ENCODE measurements at regions not wholly inside any gene's neighbourhood (a gene's known extent, or its start where the extent isn't known, plus 50 kb on each side); places are given as distances from the start of the nearest gene placed in this dataset.

GRCh38 chr14:58709949-58710348, 72.2 kb downstream of the DACT1 start:
- Histone ChIP-seq H3K9me3 (ENCODE audit: control insufficient read depth in 1 of 2, insufficient read depth in 1 of 2, low read depth in 1 of 2, low read length in 2 of 2) (no peaks in the 10 kb centered on the region), H3K9me2 (ENCODE audit: insufficient read depth) (no peaks in the 10 kb centered on the region), H3K27ac (ENCODE audit: low read depth, low read length) (no peak overlapping the region), H3K4me1 (ENCODE audit: control insufficient read depth in 1 of 2, insufficient read depth in 2 of 2, low read length in 2 of 2) (no peaks in the 10 kb centered on the region), H3K4me3 (replicated peaks in 1 of 2; ENCODE audit: low read depth in 1 of 2, low read length in 2 of 2) (no peak overlapping the region), H2AFZ (ENCODE audit: low read depth, low read length, poor library complexity, severe bottlenecking) (no peak overlapping the region), H3K9ac (ENCODE audit: low read length) (no peak overlapping the region), H3K36me3 (ENCODE audit: control insufficient read depth in 1 of 2, insufficient read depth in 2 of 2, low read length in 2 of 2) (no peaks in the 10 kb centered on the region), H4K20me1 (ENCODE audit: insufficient read depth) (no peaks in the 10 kb centered on the region), H3K79me2 (ENCODE audit: insufficient read depth, low read length) (no peaks in the 10 kb centered on the region), H3K4me2 (ENCODE audit: low read length) (no peak overlapping the region), H3K27me3 (ENCODE audit: insufficient read depth, low read length) (no peaks in the 10 kb centered on the region)
- intact Hi-C loops (cut with micrococcal nuclease), result no loop called here
- POLR2A ChIA-PET, result no interaction called here
- RAD21 ChIA-PET (ENCODE audit: low non-redundant PET in 1 of 2, low total read pairs in 2 of 2, uncharacterized antibody in 2 of 2, unreplicated experiment in 2 of 2), result no interaction called here
- BruUV-seq (replicated peaks), result no TSS peak
- DNase-seq (ENCODE audit: low read depth, low spot score) (no peak), ATAC-seq (no peak)
- no peak for TF ChIP-seq TCF7L2 (IDR thresholded peaks at IDR 0.05; ENCODE audit: borderline replicate concordance, extremely low read depth, insufficient read depth, insufficient read length)
- no peak for TF ChIP-seq EZH2phosphoT487 (IDR thresholded peaks at IDR 0.05; ENCODE audit: borderline replicate concordance)
- CTCF ChIA-PET, result no interaction called here

- Histone ChIP-seq H3K4me1 (ENCODE audit: control insufficient read depth in 1 of 2, insufficient read depth in 2 of 2, low read length in 2 of 2) (no peaks in the 10 kb centered on the region), H3K9ac (ENCODE audit: low read length) (no peak overlapping the region), H3K79me2 (ENCODE audit: insufficient read depth, low read length) (no peaks in the 10 kb centered on the region), H3K9me2 (ENCODE audit: insufficient read depth) (no peaks in the 10 kb centered on the region), H3K27me3 (ENCODE audit: insufficient read depth, low read length) (no peaks in the 10 kb centered on the region), H3K9me3 (ENCODE audit: control insufficient read depth in 1 of 2, insufficient read depth in 1 of 2, low read depth in 1 of 2, low read length in 2 of 2) (no peaks in the 10 kb centered on the region), H3K27ac (ENCODE audit: low read depth, low read length) (no peak overlapping the region), H3K4me2 (ENCODE audit: low read length) (no peak overlapping the region), H3K4me3 (replicated peaks in 1 of 2; ENCODE audit: low read depth in 1 of 2, low read length in 2 of 2) (no peak overlapping the region), H4K20me1 (ENCODE audit: insufficient read depth) (no peaks in the 10 kb centered on the region), H3K36me3 (ENCODE audit: control insufficient read depth in 1 of 2, insufficient read depth in 2 of 2, low read length in 2 of 2) (no peaks in the 10 kb centered on the region), H2AFZ (ENCODE audit: low read depth, low read length, poor library complexity, severe bottlenecking) (no peak overlapping the region)
- DNase-seq (ENCODE audit: low read depth, low spot score), result no peak
- POLR2A ChIA-PET, result no interaction called here
- no peak for TF ChIP-seq ZFX (IDR thresholded peaks at IDR 0.05)
- RAD21 ChIA-PET (ENCODE audit: low non-redundant PET in 1 of 2, low total read pairs in 2 of 2, uncharacterized antibody in 2 of 2, unreplicated experiment in 2 of 2), result no interaction called here
- intact Hi-C loops (cut with micrococcal nuclease), result no loop called here
- ATAC-seq, result no peak
- CTCF ChIA-PET, result no interaction called here
- BruUV-seq (replicated peaks), result no TSS peak
Measured at GRCh38 chr14:58711382-58711781, 73.6 kb downstream of the DACT1 start.

- Histone ChIP-seq H3K4me2 (ENCODE audit: low read length) (no peak overlapping the region), H4K20me1 (ENCODE audit: insufficient read depth) (no peaks in the 10 kb centered on the region), H3K9me2 (ENCODE audit: insufficient read depth) (no peaks in the 10 kb centered on the region), H3K79me2 (ENCODE audit: insufficient read depth, low read length) (no peaks in the 10 kb centered on the region), H3K9ac (ENCODE audit: low read length) (no peak overlapping the region), H3K9me3 (ENCODE audit: control insufficient read depth in 1 of 2, insufficient read depth in 1 of 2, low read depth in 1 of 2, low read length in 2 of 2) (no peaks in the 10 kb centered on the region), H3K27me3 (ENCODE audit: insufficient read depth, low read length) (no peaks in the 10 kb centered on the region), H3K36me3 (ENCODE audit: control insufficient read depth in 1 of 2, insufficient read depth in 2 of 2, low read length in 2 of 2) (no peaks in the 10 kb centered on the region), H2AFZ (ENCODE audit: low read depth, low read length, poor library complexity, severe bottlenecking) (no peak overlapping the region), H3K27ac (ENCODE audit: low read depth, low read length) (no peak overlapping the region), H3K4me1 (ENCODE audit: control insufficient read depth in 1 of 2, insufficient read depth in 2 of 2, low read length in 2 of 2) (no peaks in the 10 kb centered on the region), H3K4me3 (replicated peaks in 1 of 2; ENCODE audit: low read depth in 1 of 2, low read length in 2 of 2) (no peak overlapping the region)
- no peak for DNase-seq (ENCODE audit: low read depth, low spot score)
- no peak for ATAC-seq
- ChIA-PET POLR2A (no interaction called here), CTCF (no interaction called here), RAD21 (ENCODE audit: low non-redundant PET in 1 of 2, low total read pairs in 2 of 2, uncharacterized antibody in 2 of 2, unreplicated experiment in 2 of 2) (no interaction called here)
- BruUV-seq (replicated peaks), result no TSS peak
- intact Hi-C loops (cut with micrococcal nuclease), result no loop called here
- TF ChIP-seq JUND (IDR thresholded peaks at IDR 0.05) (no peak), SRF (IDR thresholded peaks at IDR 0.05; ENCODE audit: low read depth) (no peak), ELF1 (IDR thresholded peaks at IDR 0.05; ENCODE audit: borderline replicate concordance, low read depth) (no peak), POLR2A (IDR thresholded peaks at IDR 0.05; ENCODE audit: borderline replicate concordance, extremely low read depth, insufficient read depth, insufficient read length) (no peak), SP1 (IDR thresholded peaks at IDR 0.05; ENCODE audit: low read depth) (no peak), TCF7L2 (IDR thresholded peaks at IDR 0.05; ENCODE audit: borderline replicate concordance, extremely low read depth, insufficient read depth, insufficient read length) (no peak), MAX (IDR thresholded peaks at IDR 0.05) (no peak), RAD21 (IDR thresholded peaks at IDR 0.05; ENCODE audit: low read depth) (no peak), EGR1 (IDR thresholded peaks at IDR 0.05; ENCODE audit: low read depth) (no peak), POLR2AphosphoS5 (IDR thresholded peaks at IDR 0.05; ENCODE audit: low read depth, low read length) (no peak), CTCF (IDR thresholded peaks at IDR 0.05 in 2 of 3, conservative IDR thresholded peaks at IDR 0.05 in 1 of 3; ENCODE audit: borderline replicate concordance in 1 of 3, insufficient read depth in 1 of 3, low read depth in 2 of 3, low read length in 2 of 3) (no peak)
Measured at GRCh38 chr14:58712357-58712756, 74.6 kb downstream of the DACT1 start.
